A549 (cell line): ENCODE measurements at regions not wholly inside any gene's neighbourhood (a gene's known extent, or its start where the extent isn't known, plus 50 kb on each side); places are given as distances from the start of the nearest gene placed in this dataset.

Source experiments
- ATAC-seq, 2 experiments: fragments of 200-7000 bp in 1 of 2; fragments of >200 bp in 1 of 2; cut with Nextera tagmentation in 1 of 2; cut with Tn5 transposase in 1 of 2; 3 replicates each; pipeline versions ENCODE4 v1.8.0 to v1.9.1; 2018 to 2020; ENCODE audit warnings: mild to moderate bottlenecking in 1 of 2, moderate library complexity in 1 of 2
- CTCF ChIA-PET: fragments of 300-600 bp; sonication (Branson Sonifier 250); formaldehyde crosslinking; extraction: SDS; loops from one replicate; lab custom pipeline; 2021; ENCODE audit warnings: antibody characterized with exemption, inconsistent platforms; lab: Yijun Ruan, JAX
- POLR2A ChIA-PET: fragments of 350-600 bp; formaldehyde crosslinking; extraction: SDS; loops from one replicate; lab custom pipeline; 2021; ENCODE audit warnings: antibody characterized with exemption, inconsistent platforms; lab: Yijun Ruan, JAX
- DNase-seq, 2 experiments: peaks; one replicate each; pipeline versions ENCODE4 v3.0.0 to v3.0.0-alpha.2; 2011 to 2016; ENCODE audit warnings: low read depth in 1 of 2, low spot score in 1 of 2
- FAIRE-seq: peaks from 2 replicates; lab custom pipeline; 2011; peaks lifted over from hg19 to GRCh38; lab: Jason Lieb, UNC
- H3K27ac ChIP-seq, 2 experiments: fragments of >200 bp; sonication (Bioruptor Twin); formaldehyde crosslinking; 3 replicates each; pipeline ENCODE4 v1.5.1; 2016 to 2017
- H3K4me1 ChIP-seq: fragments of >200 bp; sonication (Bioruptor Twin); formaldehyde crosslinking; 3 replicates; pipeline ENCODE4 v1.6.1; 2016
- H3K4me2 ChIP-seq: fragments of >200 bp; sonication (Bioruptor Twin); formaldehyde crosslinking; 3 replicates; pipeline ENCODE4 v1.6.1; 2016
- H3K4me3 ChIP-seq: fragments of >200 bp; sonication (Bioruptor Twin); formaldehyde crosslinking; 3 replicates; pipeline ENCODE4 v1.5.1; 2016
- H3K9me3 ChIP-seq: fragments of >200 bp; sonication (Bioruptor Twin); formaldehyde crosslinking; 3 replicates; pipeline ENCODE4 v1.6.1; 2016
- CEBPB ChIP-seq, 2 experiments: fragments of >200 bp in 1 of 2; sonication (Bioruptor Twin) in 1 of 2; formaldehyde crosslinking in 1 of 2; IDR thresholded peaks; 2 replicates each; pipeline ENCODE4 v1.6.1; 2012 to 2016
- ESRRA ChIP-seq: fragments of 150-350 bp; IDR thresholded peaks from 2 replicates; pipeline ENCODE4 v1.6.1; 2014; ENCODE audit warnings: mild to moderate bottlenecking, low read length, borderline replicate concordance
- FOSL2 ChIP-seq, 2 experiments: fragments of 450-650 bp in 1 of 2; fragments of >200 bp in 1 of 2; sonication (Bioruptor Twin) in 1 of 2; formaldehyde crosslinking; IDR thresholded peaks; 2 replicates each; pipeline versions ENCODE4 v1.5.0 to v1.6.1; 2016 to 2020; ENCODE audit warnings: mild to moderate bottlenecking in 1 of 2, moderate library complexity in 1 of 2
- FOXS1 ChIP-seq: fragments of 250-450 bp; sonication (Bioruptor Pico); IDR thresholded peaks from 2 replicates; pipeline ENCODE4 v1.5.0; 2020; ENCODE audit warnings: mild to moderate bottlenecking, moderate library complexity
- JUN ChIP-seq, 2 experiments: fragments of >200 bp; sonication (Bioruptor Twin); formaldehyde crosslinking; IDR thresholded peaks; 2 replicates in 1 of 2; 3 replicates in 1 of 2; pipeline ENCODE4 v1.6.1; 2016 to 2017
- MAFK ChIP-seq: fragments of 450-650 bp; IDR thresholded peaks from 2 replicates; pipeline ENCODE4 v1.6.1; 2014; ENCODE audit not compliant: partially characterized antibody
- WGBS: methylation state at CpG from one replicate; pipeline ENCODE4 v1.1.6; 2017; ENCODE audit errors: missing lambda C conversion rate; 5-methylcytosine and 5-hydroxymethylcytosine counted together
- TF ChIP-seq, protein P1 (sequence below): fragments of >200 bp; sonication (Bioruptor Twin); formaldehyde crosslinking; IDR thresholded peaks from 3 replicates; pipeline ENCODE4 v1.5.1; 2016

DNA sequence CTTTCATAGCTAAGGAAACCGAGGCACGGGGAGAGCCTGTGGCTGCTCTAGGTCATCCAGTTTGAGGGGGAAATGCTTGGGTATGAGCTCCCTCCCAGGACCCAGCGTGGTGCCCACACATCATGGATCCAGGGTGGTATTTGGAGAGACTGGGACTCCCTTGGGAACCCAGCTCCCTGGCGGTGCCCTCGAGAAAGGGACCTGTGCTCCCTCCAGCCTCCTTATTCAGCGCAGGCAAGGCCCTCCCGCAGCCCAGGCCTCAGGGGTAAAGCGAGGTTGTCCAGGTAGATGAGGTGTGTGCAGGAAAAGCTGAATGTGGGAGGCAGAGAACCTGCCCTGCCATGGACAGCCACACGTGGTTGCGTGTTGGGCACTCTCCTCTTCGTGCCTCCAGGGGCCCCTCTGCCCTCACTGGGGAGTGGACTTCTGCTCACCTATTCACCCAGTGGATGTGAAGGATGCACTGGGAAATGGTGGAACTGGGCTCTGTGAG, 53.8 kb upstream of the GPR78 start:
- FAIRE-seq (no peak), ATAC-seq (no peak), DNase-seq (no peak)
- Histone ChIP-seq H3K27ac (peak overlapping the region in 1 of 2 experiments; percentile 79; a peak in 2 of 6 replicates), H3K4me2 (no peak overlapping the region), H3K9me3 (no peaks in the 10 kb centered on the region), H3K4me3 (no peak overlapping the region)
- ChIA-PET CTCF (interaction anchor here (0.6 to 1.1 kb wide), 5 partner anchors 11 to 81 kb away, joined by 3 read pairs; no protein-coding TSS in a partner anchor), POLR2A (no interaction called here)
- WGBS = 69% methylated on average over 9 of the region's 11 CpGs
- TF ChIP-seq CEBPB (IDR thresholded peaks at IDR 0.05) = no peak
- TF ChIP-seq MAFK = no peak
- no peak for TF ChIP-seq FOSL2 (IDR thresholded peaks at IDR 0.05)
- TF ChIP-seq FOSL2 (CRISPR knock-in tag; IDR thresholded peaks at IDR 0.05) = no peak
- TF ChIP-seq FOXS1 (CRISPR knock-in tag) = no peak
- no peak for TF ChIP-seq ESRRA
- TF ChIP-seq JUN (IDR thresholded peaks at IDR 0.05) = no peak
- TF ChIP-seq, all 56 proteins: peak for 0
- peaks cover 10% of the 10 kb centered on the region; the same call in 1 of the 3 replicates for H3K4me1 ChIP-seq

GRCh38 chr4:8528713-8529112, 51.5 kb upstream of the GPR78 start:
- H3K4me3 ChIP-seq = no peak overlapping the region
- DNase-seq = peak in 1 of 2 experiments; percentile 16
- no peak; a peak in 1 of 6 replicates for ATAC-seq
- no peak for FAIRE-seq
- H3K4me2 ChIP-seq = no peak overlapping the region
- 19% methylated on average over 1 of the region's 1 CpG for WGBS
- POLR2A ChIA-PET = no interaction called here
- no peak overlapping the region for H3K27ac ChIP-seq
- TF ChIP-seq FOSL2 (IDR thresholded peaks at IDR 0.05) = no peak
- 0 out of 2 replicates have a peak, but pooled peaks have one; percentile 9 for TF ChIP-seq FOSL2 (CRISPR knock-in tag; IDR thresholded peaks at IDR 0.05)
- TF ChIP-seq, protein P1, sequence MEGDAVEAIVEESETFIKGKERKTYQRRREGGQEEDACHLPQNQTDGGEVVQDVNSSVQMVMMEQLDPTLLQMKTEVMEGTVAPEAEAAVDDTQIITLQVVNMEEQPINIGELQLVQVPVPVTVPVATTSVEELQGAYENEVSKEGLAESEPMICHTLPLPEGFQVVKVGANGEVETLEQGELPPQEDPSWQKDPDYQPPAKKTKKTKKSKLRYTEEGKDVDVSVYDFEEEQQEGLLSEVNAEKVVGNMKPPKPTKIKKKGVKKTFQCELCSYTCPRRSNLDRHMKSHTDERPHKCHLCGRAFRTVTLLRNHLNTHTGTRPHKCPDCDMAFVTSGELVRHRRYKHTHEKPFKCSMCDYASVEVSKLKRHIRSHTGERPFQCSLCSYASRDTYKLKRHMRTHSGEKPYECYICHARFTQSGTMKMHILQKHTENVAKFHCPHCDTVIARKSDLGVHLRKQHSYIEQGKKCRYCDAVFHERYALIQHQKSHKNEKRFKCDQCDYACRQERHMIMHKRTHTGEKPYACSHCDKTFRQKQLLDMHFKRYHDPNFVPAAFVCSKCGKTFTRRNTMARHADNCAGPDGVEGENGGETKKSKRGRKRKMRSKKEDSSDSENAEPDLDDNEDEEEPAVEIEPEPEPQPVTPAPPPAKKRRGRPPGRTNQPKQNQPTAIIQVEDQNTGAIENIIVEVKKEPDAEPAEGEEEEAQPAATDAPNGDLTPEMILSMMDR = no peak
- peaks cover 10% of the 10 kb centered on the region; the same call in 1 of the 3 replicates for H3K4me1 ChIP-seq
- CTCF ChIA-PET = interaction anchor here (0.9 kb wide), 1 partner anchor 11 kb away, joined by 4 read pairs; no protein-coding TSS in a partner anchor
- no peaks in the 10 kb centered on the region for H3K9me3 ChIP-seq
